ENCODE measurements at regions not wholly inside any gene's neighbourhood (a gene's known extent, or its start where the extent isn't known, plus 50 kb on each side); places are given as distances from the start of the nearest gene placed in this dataset.

DNA sequence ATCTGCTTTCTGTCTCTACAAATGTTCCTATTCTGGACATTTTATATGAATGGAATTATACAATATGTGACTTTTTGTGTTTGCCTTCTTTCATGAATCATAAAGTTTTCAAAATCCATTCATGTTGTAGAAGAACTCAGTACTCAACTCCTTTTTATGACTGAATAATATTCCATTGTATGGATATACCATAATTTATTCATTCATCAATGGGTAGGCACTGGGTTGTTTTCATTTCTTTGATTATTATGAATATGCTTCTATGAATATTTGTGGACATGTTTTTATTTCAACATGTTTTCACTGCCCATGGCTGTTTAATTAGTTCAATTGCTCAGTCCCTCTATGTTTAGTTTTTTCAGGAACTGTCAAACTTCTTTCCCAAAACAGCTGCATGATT is 76.5 kb upstream of the GTSF1L start:
- no peak for DNase-seq (ENCODE audit: low read depth)

- no peak for DNase-seq (ENCODE audit: low read depth)
These were observed 73.4 kb upstream of the GTSF1L start for GRCh38 chr20:43800186-43800585.

- DNase-seq (ENCODE audit: low read depth) = no peak
These were observed 72.9 kb upstream of the GTSF1L start for GRCh38 chr20:43799741-43800140.

GRCh38 chr20:43799150-43799711 is 72.4 kb upstream of the GTSF1L start:
- peak; percentile 17 for DNase-seq (ENCODE audit: low read depth)

GRCh38 chr20:43798291-43799149 is 71.7 kb upstream of the GTSF1L start:
- DNase-seq (ENCODE audit: low read depth) = no peak

- no peak for DNase-seq (ENCODE audit: low read depth)
These were observed 67.5 kb upstream of the GTSF1L start for GRCh38 chr20:43794326-43794725.

- no peak for DNase-seq (ENCODE audit: low read depth)
These were observed 62.8 kb upstream of the GTSF1L start for GRCh38 chr20:43789593-43789992.

GRCh38 chr20:43787937-43788336 is 61.1 kb upstream of the GTSF1L start:
- DNase-seq (ENCODE audit: low read depth) = no peak

DNA sequence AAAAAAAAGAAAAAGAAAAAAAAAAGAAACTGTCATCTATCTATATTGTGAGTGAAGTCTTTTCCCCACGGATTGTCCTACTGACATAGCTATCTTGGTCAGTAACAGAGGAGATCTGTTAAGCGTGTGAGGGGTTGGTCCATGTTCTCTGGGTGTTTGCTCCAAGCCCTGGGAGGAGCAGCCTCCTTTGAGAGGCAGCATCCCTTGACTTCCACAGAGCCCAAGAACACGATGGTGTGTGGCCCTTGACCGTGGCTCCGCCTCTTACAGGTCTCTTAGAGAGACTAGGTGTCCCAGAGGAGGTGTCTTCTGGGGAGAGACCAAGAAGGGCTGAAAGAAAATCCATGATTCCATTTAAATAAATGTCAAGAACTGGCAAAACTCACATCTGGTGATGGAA is 60.1 kb upstream of the GTSF1L start:
- no peak for DNase-seq (ENCODE audit: low read depth)

DNA sequence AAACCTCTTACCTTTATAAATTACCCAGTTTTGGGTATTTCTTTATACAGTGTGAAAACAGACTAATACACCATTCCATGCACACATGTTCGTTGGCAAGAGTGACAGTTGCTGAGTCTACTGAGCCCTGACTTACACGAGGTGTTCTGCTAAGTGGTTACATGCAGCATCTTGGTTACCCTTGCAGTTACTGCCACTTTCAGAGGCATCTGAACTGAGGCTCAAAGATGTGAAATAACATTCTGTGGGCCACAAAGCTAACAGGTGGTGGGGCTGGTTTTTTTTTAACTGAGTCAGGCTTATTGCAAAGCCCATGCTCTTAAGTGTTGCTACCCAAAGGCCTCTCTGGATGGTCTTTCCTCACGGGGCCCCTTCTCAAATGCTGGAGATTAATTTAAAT is 54.4 kb upstream of the GTSF1L start:
- no peak for DNase-seq (ENCODE audit: low read depth)

- no peak for DNase-seq (ENCODE audit: low read depth)
These were observed 51.6 kb upstream of the GTSF1L start for GRCh38 chr20:43778375-43778774.

GRCh38 chr20:43776691-43777090 is 49.9 kb upstream of the GTSF1L start:
- DNase-seq (ENCODE audit: low read depth) = no peak
